DMS114 treated with DMSO at 0.1 percent for 48 hours (cell line): ENCODE measurements at regions not wholly inside any gene's neighbourhood (a gene's known extent, or its start where the extent isn't known, plus 50 kb on each side); places are given as distances from the start of the nearest gene placed in this dataset.
A peak's percentile ranks its signal among the peaks of the same experiment; 100 is the strongest.

Experiments
- DNase-seq: peaks from one replicate; lab custom pipeline; 2025; ENCODE audit not compliant: unreplicated experiment; lab: John Stamatoyannopoulos, UW

- DNase-seq = no peak
Measured at GRCh38 chr14:76599559-76600287, 161.5 kb upstream of the VASH1 start.

GRCh38 chr14:76603713-76604112 is 157.6 kb upstream of the VASH1 start:
- no peak for DNase-seq

DNA sequence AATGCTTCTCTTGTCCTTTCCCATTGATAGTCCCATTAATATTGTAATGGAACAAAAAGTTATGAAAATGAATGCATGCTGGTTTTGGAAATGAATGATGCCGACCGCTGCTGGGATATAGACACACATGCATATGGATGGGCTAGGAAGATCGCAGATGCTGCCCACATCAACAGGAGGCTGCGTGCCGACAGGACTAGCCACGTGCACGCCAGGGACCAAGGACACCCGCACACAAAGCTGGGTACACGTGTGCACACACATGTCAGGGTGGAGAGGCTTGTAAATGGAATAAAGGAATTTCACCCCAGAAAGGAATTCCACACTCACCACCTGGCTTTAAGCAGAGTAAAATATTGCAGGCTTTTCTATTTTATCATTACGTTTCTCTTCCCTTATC is 153.8 kb upstream of the VASH1 start:
- no peak for DNase-seq

GRCh38 chr14:76612654-76613053 is 148.6 kb upstream of the VASH1 start:
- DNase-seq = no peak

DNA sequence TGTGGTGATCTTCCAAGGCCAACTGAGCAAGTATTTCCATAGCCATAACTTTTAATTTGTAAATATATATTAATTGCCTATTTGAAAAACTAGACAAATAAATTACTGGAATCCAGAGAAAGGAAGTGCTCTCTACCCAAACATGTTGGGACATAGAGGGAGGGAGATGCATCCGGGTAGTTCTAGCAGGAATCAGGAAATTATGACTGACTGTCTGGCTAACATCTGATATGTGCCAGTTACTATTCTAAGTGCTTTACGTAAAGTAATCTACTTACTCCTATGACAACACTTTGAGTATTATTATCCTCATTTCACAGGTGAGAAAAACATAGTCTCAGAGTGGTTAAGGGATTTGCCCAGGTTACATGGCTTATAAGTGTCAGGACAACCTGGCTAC is 147.7 kb upstream of the VASH1 start:
- DNase-seq = no peak

DNA sequence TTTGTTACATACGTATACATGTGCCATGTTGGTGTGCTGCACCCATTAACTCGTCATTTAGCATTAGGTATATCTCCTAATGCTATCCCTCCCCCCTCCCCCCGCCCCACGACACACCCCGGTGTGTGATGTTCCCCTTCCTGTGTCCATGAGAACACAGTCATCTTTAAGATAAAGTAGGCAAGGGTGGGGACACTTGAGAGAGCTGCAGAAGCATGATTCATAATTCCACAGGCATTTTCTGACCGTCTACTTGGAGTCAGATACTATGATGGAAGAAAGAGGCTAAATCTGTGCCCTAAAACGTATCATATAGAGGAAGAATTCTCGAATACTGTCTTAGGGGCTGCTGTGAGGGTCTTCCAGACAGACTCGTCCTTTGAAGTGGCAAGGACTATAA is 145.9 kb upstream of the VASH1 start:
- no peak for DNase-seq

GRCh38 chr14:76617440-76617839 is 143.8 kb upstream of the VASH1 start:
- DNase-seq = no peak

DNA sequence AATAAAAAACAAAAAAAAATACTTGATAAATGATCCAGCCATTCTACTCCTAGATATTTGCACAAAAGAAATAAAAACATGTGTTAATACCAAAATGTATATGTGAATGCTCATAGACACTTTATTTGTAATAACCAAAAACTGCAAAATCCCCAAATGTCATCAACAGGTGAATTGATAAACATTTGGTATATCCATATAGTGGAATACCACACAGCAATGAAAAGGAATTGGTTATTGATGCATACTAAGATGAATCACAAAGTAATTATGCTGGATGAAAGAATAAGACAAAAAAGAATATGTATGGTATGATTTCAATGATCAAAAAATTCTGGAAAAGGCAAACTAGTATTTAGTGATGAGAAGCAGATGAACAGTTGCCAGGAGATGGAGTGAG is 124.7 kb upstream of the VASH1 start:
- no peak for DNase-seq

- DNase-seq = no peak
Measured at GRCh38 chr14:76638841-76639240, 122.4 kb upstream of the VASH1 start.

DNA sequence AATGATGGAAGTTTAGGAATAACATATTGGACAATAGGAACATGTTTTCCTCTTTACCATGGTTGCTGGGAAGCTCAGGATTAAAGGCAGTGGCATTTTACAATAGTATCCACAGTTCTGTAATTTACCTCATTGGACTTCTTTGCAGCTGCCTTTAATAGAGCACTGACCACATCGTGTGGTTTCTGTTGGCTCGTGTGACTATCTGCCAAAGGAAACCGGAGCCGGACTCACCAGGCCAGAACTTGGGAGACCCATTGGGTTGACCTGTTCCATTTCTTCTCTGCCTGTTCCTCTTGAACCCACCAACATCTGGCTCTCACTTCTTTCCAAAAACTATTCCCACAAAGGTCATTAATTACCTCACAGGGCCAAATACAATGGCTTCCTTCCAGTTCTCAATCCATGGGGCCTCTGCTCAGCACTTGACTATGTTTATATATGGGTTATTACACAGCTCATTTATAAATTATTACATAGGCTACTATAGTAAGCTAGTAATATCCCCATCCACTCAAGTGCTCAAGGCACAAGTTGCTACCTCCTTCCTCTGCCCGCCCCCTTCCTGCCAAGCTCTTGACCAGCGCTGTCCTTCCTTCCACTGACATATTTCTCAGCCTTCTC is 121.5 kb upstream of the VASH1 start:
- DNase-seq = no peak

GRCh38 chr14:76640923-76641395 is 120.3 kb upstream of the VASH1 start:
- DNase-seq = no peak

- DNase-seq = no peak
Measured at GRCh38 chr14:76641541-76641940, 119.7 kb upstream of the VASH1 start.

- DNase-seq = no peak
Measured at GRCh38 chr14:76643887-76644286, 117.4 kb upstream of the VASH1 start.

DNA sequence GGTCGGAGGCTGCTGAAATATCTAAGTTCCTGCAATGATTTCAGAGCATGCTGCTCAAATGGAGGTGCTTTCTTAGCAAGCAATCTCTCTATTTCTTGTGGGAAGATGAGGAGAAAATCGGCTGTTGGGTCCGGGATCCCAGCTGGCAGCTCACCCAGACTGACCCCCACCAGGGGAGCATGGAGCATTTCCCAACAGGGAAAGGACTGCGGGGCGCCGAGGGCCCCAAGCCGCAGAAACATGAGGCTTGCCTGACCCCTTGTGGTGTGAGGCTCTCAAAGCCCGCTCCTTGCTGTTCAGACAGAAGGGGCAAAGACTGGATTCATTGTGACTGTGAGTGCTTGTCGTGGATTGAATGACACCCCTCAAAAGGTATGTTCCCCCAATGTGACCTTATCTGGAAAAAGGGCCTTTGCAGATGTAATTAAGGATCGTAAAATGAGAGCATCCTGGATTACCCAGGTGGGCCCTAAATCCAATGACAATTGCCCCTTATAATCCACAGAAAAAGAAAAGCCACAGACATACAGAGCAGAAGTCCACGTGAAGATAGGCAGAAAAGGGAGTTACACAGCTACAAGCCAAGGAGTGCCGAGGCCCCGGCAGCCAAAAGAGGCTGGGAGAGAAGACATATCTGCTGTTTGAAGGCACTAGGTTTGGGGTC is 116.3 kb upstream of the VASH1 start:
- DNase-seq = peak; percentile 12

DNA sequence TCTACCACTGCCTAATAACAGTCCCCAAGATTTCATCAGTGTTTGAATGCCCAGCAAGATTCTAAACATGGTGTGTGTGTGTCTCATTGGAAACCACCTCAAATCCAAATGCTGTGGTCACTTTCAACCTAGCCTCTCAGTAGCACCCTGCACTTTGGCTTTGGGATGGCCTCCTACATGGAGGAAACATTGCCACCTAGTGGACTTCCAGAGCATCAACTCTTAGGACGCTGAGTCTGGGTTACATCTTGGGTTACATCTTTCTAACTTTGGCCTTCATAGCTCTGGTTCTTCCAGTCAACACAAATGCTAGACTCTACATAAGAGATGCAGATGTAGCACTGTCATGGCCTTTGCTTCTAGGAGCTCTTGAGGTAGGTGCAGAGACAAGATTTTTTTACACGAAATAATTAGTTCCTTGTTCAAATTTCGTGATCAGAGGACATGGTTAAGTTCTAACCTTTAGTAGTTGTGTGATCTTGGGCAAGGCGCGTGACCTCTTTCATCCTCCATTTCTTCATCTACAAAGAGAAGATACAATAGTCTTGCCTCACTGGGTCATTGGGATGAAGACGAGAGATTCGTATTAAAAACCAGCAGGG is 113.5 kb upstream of the VASH1 start:
- peak; percentile 63 for DNase-seq

DNA sequence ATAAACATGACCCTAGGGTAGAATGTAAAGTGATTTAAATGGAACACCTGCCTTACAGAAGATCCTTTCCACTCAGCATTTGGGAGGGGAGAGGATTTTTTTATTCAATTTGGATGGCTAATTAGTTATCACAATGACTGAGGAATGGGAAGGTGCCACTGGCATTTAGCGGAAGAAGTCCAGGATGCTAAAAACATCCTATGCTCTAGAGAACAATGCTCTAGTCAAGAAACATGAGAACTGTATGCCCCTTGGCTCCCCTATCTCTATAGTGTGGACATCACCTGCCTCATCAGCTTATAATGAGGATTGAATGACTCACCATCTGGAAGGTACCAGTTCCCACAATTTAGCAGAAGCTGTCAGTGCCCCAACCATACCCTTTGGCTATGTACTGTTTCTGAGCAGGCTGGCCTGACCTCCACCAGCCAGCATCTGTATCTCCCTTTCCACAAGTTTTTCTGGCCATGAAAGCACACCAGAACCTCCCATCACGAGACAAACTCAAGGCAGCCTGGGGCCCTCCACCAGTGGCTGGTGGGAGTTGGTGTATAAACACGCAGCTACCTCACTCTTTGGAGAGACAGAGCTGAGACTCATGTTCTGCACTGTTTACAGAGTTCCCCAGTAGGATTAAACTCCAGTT is 109.7 kb upstream of the VASH1 start:
- no peak for DNase-seq

- DNase-seq = no peak
Measured at GRCh38 chr14:76653875-76654572, 107.2 kb upstream of the VASH1 start.

DNA sequence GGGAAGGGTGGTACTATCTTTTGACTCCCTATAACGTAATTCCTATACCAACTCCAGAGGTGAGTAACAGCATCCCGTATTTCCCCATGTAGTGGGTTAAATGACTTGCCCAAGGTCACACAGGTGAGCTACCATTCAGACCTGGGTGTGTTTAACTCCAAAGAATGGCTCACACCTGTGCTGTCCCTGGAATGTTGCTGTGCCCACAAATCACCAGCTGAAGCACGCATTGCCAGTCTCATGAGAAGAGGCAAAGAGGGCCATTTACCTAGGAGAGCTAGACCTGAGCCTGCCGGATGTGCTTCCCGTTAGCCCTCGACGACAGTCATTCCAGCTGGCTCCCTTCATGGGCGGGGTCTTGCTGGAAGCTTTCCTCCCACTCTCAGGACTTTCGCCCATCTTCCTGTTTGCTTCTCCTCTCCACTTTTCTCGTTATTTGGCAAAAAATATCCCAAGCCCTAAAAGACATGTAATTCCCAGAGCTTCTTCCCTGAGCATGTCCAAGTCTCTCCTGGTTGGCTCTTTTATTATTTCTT is 106.6 kb upstream of the VASH1 start:
- no peak for DNase-seq

DNA sequence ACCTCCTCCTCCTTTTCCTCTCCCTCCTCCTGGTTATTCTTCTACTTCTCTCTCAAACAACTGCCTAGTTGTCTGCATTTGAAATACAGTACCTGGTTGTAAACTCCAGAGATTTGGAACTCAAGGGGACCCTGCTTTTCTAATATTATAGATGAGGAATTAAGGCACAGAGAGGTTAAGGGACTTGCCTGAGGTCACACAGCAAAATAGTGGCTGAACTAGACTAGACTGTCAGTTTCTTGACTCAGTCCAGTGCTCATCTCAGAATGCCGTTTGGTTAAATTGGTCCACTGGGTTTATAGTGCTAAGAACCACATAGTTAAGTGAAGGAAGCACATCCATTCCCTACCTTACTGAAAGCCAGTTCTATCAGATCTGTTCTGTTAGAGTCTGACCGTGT is 105.9 kb upstream of the VASH1 start:
- DNase-seq = no peak

DNA sequence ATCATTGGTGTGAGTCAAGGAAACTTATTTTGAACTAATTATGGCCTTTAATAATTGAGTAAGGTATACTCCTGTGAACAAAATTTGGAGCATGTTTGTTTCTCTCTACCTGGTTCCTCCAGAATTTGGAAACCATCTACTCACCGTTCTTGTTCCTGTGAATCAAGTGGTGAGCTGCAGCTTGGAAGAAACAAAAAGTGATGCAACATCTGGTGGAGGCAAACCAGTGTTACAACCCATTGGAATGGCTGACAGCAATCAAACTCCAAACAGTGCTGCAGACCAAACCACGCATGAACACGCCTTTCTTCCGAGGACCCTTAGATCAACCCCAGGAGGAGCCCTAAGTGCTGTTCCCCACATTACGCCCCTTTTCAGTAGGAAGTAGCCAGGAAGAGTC is 104.7 kb upstream of the VASH1 start:
- no peak for DNase-seq

DNA sequence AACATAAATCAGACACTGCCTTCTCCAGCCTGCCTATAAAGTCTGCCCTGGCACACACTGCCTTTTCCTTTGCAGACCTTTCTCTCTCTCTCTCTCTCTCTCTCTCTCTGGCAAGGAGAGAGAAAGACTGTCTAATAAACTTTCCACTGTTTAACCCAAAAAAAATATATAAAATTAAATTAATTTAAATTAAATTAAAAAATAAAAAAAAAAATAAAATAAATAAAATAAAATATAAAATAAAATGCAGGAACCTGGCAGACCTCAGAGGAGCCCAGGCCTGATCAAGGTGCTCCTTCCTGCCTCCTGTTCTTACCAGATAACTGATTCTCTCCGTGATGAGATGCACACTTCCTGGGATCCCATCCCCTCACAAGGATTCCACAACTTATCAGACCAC is 103.9 kb upstream of the VASH1 start:
- DNase-seq = no peak
